HEK293 (cell line): ENCODE measurements at regions not wholly inside any gene's neighbourhood (a gene's known extent, or its start where the extent isn't known, plus 50 kb on each side); places are given as distances from the start of the nearest gene placed in this dataset.

Experiments used
- ATF2 ChIP-seq: fragments of 450-650 bp; formaldehyde crosslinking; IDR thresholded peaks from 2 replicates; pipeline ENCODE4 v1.5.1; 2016; ENCODE audit warnings: missing biosample characterization, missing genetic modification characterization, low read depth
- CTCF ChIP-seq: fragments of 450-650 bp; formaldehyde crosslinking; IDR thresholded peaks from 2 replicates; pipeline ENCODE4 v1.5.1; 2016; ENCODE audit warnings: missing biosample characterization, missing genetic modification characterization
- HIC1 ChIP-seq: fragments of 450-650 bp; formaldehyde crosslinking; IDR thresholded peaks from 2 replicates; pipeline ENCODE4 v1.5.1; 2016; ENCODE audit warnings: missing biosample characterization, missing genetic modification characterization
- KLF1 ChIP-seq: fragments of 450-650 bp; formaldehyde crosslinking; IDR thresholded peaks from 2 replicates; pipeline ENCODE4 v1.5.1; 2016; ENCODE audit warnings: missing biosample characterization, missing genetic modification characterization
- KLF16 ChIP-seq: fragments of 450-650 bp; formaldehyde crosslinking; IDR thresholded peaks from 2 replicates; pipeline ENCODE4 v1.5.1; 2017; ENCODE audit warnings: missing biosample characterization, missing genetic modification characterization
- YY1 ChIP-seq: fragments of 450-650 bp; formaldehyde crosslinking; IDR thresholded peaks from 2 replicates; pipeline ENCODE4 v1.5.1; 2018; ENCODE audit warnings: missing biosample characterization, missing genetic modification characterization
- ZNF184 ChIP-seq: fragments of 450-650 bp; IDR thresholded peaks from 2 replicates; pipeline ENCODE4 v1.5.1; 2018; ENCODE audit warnings: missing biosample characterization, mild to moderate bottlenecking, missing genetic modification characterization
- ZNF24 ChIP-seq: fragments of 450-650 bp; formaldehyde crosslinking; IDR thresholded peaks from 2 replicates; pipeline ENCODE4 v1.5.1; 2016; ENCODE audit warnings: missing biosample characterization, missing genetic modification characterization
- ZNF302 ChIP-seq: fragments of 450-650 bp; formaldehyde crosslinking; IDR thresholded peaks from 2 replicates; pipeline ENCODE4 v1.5.1; 2016; ENCODE audit warnings: missing biosample characterization, missing genetic modification characterization, low read depth
- ZNF571 ChIP-seq: fragments of 450-650 bp; formaldehyde crosslinking; IDR thresholded peaks from 2 replicates; pipeline ENCODE4 v1.5.0; 2017; ENCODE audit warnings: missing biosample characterization, missing genetic modification characterization
- ZNF585B ChIP-seq: fragments of 450-650 bp; formaldehyde crosslinking; IDR thresholded peaks from 2 replicates; pipeline ENCODE4 v1.5.1; 2016; ENCODE audit warnings: missing biosample characterization, missing genetic modification characterization
- ZNF768 ChIP-seq: fragments of 450-650 bp; formaldehyde crosslinking; IDR thresholded peaks from 2 replicates; pipeline ENCODE4 v1.5.1; 2018; ENCODE audit warnings: missing biosample characterization, mild to moderate bottlenecking, missing genetic modification characterization

GRCh38 chr14:36001936-36002335 lies 174.6 kb downstream of the PTCSC3 start:
- no peak for TF ChIP-seq KLF16 (tag by site-specific recombination)
- TF ChIP-seq HIC1 (tag by site-specific recombination), result no peak
- TF ChIP-seq CTCF, result no peak
- no peak for TF ChIP-seq ZNF585B
- TF ChIP-seq KLF1, result no peak
- no peak for TF ChIP-seq ZNF302 (tag by site-specific recombination)
- TF ChIP-seq ZNF768 (tag by site-specific recombination), result no peak
- no peak for TF ChIP-seq ZNF184 (tag by site-specific recombination)
- TF ChIP-seq ZNF24 (tag by site-specific recombination), result no peak
- no peak for TF ChIP-seq YY1 (tag by site-specific recombination)
- no peak for TF ChIP-seq ATF2 (tag by site-specific recombination)
- no peak for TF ChIP-seq ZNF571 (tag by site-specific recombination)
